ENCODE measurements at regions not wholly inside any gene's neighbourhood (a gene's known extent, or its start where the extent isn't known, plus 50 kb on each side); places are given as distances from the start of the nearest gene placed in this dataset.
A peak's percentile ranks its signal among the peaks of the same experiment; 100 is the strongest.

GRCh38 chr10:90575125-90575524 is 282.7 kb downstream of the HTR7 start:
- no peaks in the 10 kb centered on the region for H3K9me3 ChIP-seq (ENCODE audit: control insufficient read depth in 1 of 2, insufficient read depth in 1 of 2, low read length in 2 of 2)
- no peak for ATAC-seq (ENCODE audit: poor library complexity)
- no peaks in the 10 kb centered on the region for H3K4me1 ChIP-seq (ENCODE audit: insufficient read depth, low read length)
- H3K36me3 Mint-ChIP-seq (ENCODE audit: low read depth), result no peaks in the 10 kb centered on the region
- ChIA-PET CTCF (no interaction called here), POLR2A (no interaction called here)
- H3K4me1 Mint-ChIP-seq (ENCODE audit: low read depth), result no peaks in the 10 kb centered on the region
- DNase-seq, result no peak
- H3K27me3 ChIP-seq (ENCODE audit: control insufficient read depth in 1 of 2, insufficient read depth in 2 of 2, low read length in 2 of 2), result peaks cover 0 to 5% of the 10 kb centered on the region in 2 experiments
- intact Hi-C loops (cut with DNase I, micrococcal nuclease), result no loop called here
- H3K4me3 Mint-ChIP-seq, result no peak overlapping the region
- H3K27me3 Mint-ChIP-seq, result peaks cover 9% of the 10 kb centered on the region
- TF ChIP-seq CTCF (IDR thresholded peaks at IDR 0.05), result no peak
- no peak overlapping the region for H3K27ac Mint-ChIP-seq
- no peaks in the 10 kb centered on the region for H3K9me3 Mint-ChIP-seq
- H3K27ac ChIP-seq (ENCODE audit: low read depth in 1 of 2, low read length in 2 of 2), result no peak overlapping the region
- no peak overlapping the region for H3K4me3 ChIP-seq (ENCODE audit: low read length)
- H3K36me3 ChIP-seq (ENCODE audit: insufficient read depth, low read length), result no peaks in the 10 kb centered on the region

GRCh38 chr10:90577569-90577968 is 280.3 kb downstream of the HTR7 start:
- Histone ChIP-seq H3K4me3 (ENCODE audit: low read length) (no peak overlapping the region), H3K36me3 (ENCODE audit: insufficient read depth, low read length) (no peaks in the 10 kb centered on the region), H3K27ac (ENCODE audit: low read depth in 1 of 2, low read length in 2 of 2) (no peak overlapping the region), H3K27me3 (ENCODE audit: control insufficient read depth in 1 of 2, insufficient read depth in 2 of 2, low read length in 2 of 2) (peaks cover 0 to 5% of the 10 kb centered on the region in 2 experiments), H3K4me1 (ENCODE audit: insufficient read depth, low read length) (no peaks in the 10 kb centered on the region), H3K9me3 (ENCODE audit: control insufficient read depth in 1 of 2, insufficient read depth in 1 of 2, low read length in 2 of 2) (no peaks in the 10 kb centered on the region)
- ChIA-PET POLR2A (no interaction called here), CTCF (no interaction called here)
- no peak for DNase-seq
- H3K4me1 Mint-ChIP-seq (ENCODE audit: low read depth), result no peaks in the 10 kb centered on the region
- no peaks in the 10 kb centered on the region for H3K9me3 Mint-ChIP-seq
- peaks cover 14% of the 10 kb centered on the region for H3K27me3 Mint-ChIP-seq
- ATAC-seq (ENCODE audit: poor library complexity), result no peak
- no peaks in the 10 kb centered on the region for H3K36me3 Mint-ChIP-seq (ENCODE audit: low read depth)
- no peak overlapping the region for H3K4me3 Mint-ChIP-seq
- TF ChIP-seq CTCF (IDR thresholded peaks at IDR 0.05), result no peak
- no peak overlapping the region for H3K27ac Mint-ChIP-seq
- intact Hi-C loops (cut with DNase I, micrococcal nuclease), result no loop called here

GRCh38 chr10:90579602-90580242 is 278.1 kb downstream of the HTR7 start:
- Mint-ChIP-seq H3K27ac (no peak overlapping the region), H3K4me3 (no peak overlapping the region), H3K9me3 (no peaks in the 10 kb centered on the region), H3K36me3 (ENCODE audit: low read depth) (no peaks in the 10 kb centered on the region), H3K4me1 (ENCODE audit: low read depth) (no peaks in the 10 kb centered on the region), H3K27me3 (peaks cover 9% of the 10 kb centered on the region)
- no peaks in the 10 kb centered on the region for H3K9me3 ChIP-seq (ENCODE audit: control insufficient read depth in 1 of 2, insufficient read depth in 1 of 2, low read length in 2 of 2)
- CTCF ChIA-PET, result no interaction called here
- POLR2A ChIA-PET, result no interaction called here
- no peak for TF ChIP-seq CTCF (IDR thresholded peaks at IDR 0.05)
- no peak overlapping the region for H3K4me3 ChIP-seq (ENCODE audit: low read length)
- ATAC-seq (ENCODE audit: poor library complexity) (no peak), DNase-seq (peak in 1 of 14 experiments; percentile 0)
- H3K27me3 ChIP-seq (ENCODE audit: control insufficient read depth in 1 of 2, insufficient read depth in 2 of 2, low read length in 2 of 2), result no peaks in the 10 kb centered on the region
- no peak overlapping the region for H3K27ac ChIP-seq (ENCODE audit: low read depth in 1 of 2, low read length in 2 of 2)
- H3K4me1 ChIP-seq (ENCODE audit: insufficient read depth, low read length), result no peaks in the 10 kb centered on the region
- intact Hi-C loops (cut with DNase I, micrococcal nuclease), result no loop called here
- H3K36me3 ChIP-seq (ENCODE audit: insufficient read depth, low read length), result no peaks in the 10 kb centered on the region

All from CD4-positive, alpha-beta T cell (primary cell).